ENCODE measurements at regions not wholly inside any gene's neighbourhood (a gene's known extent, or its start where the extent isn't known, plus 50 kb on each side); places are given as distances from the start of the nearest gene placed in this dataset.
A peak's percentile ranks its signal among the peaks of the same experiment; 100 is the strongest.

DNA sequence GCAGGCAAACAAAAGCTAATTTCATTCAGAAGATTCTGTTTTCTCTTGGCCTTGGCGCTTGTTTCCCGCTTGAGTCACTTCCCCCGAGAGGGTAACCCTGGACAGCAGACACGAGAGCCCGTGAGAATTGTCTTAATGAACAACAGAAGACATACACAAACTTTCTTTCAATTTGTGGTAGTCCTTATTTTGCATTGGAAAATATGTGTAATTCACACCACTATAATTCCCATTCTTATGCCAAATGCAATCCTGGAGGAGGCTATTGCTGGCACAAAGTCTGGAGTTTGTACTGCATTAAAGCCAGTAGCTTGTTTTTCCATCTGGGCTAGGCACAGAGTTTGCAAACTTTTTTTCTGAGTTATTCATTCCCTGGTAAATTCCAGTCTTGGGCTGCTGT is 109.8 kb upstream of the IVNS1ABP start:
- no peak overlapping the region for H3K27ac Mint-ChIP-seq
- H3K36me3 Mint-ChIP-seq = no peaks in the 10 kb centered on the region
- peaks cover 0 to 8% (median under 1%) of the 10 kb centered on the region in 8 donors for H3K9me3 Mint-ChIP-seq
- no peaks in the 10 kb centered on the region for H3K27me3 ChIP-seq (ENCODE audit: insufficient read depth, low read length)
- no peak overlapping the region for H3K27ac ChIP-seq (ENCODE audit: low read depth, low read length)
- intact Hi-C loops (cut with micrococcal nuclease) = no loop called here
- H3K4me3 ChIP-seq (ENCODE audit: low read length in 2 of 2) = no peak overlapping the region
- no peaks in the 10 kb centered on the region for H3K9me3 ChIP-seq (ENCODE audit: control insufficient read depth in 1 of 2, low read length in 2 of 2)
- POLR2A ChIA-PET (ENCODE audit: partially characterized antibody) = no interaction called here
- CTCF ChIA-PET (ENCODE audit: partially characterized antibody) = interaction anchor here (1.3 kb wide), 1 partner anchor 22 kb away, joined by 3 read pairs; no protein-coding TSS in a partner anchor
- H3K27me3 Mint-ChIP-seq = peaks cover 0 to 4% of the 10 kb centered on the region in 2 donors
- no peak for DNase-seq
- H3K36me3 ChIP-seq (ENCODE audit: insufficient read depth, low read length) = no peaks in the 10 kb centered on the region
- H3K4me1 ChIP-seq (ENCODE audit: insufficient read depth, low read length) = no peaks in the 10 kb centered on the region
- H3K4me3 Mint-ChIP-seq = no peak overlapping the region
- peaks cover 0 to under 1% (median 0%) of the 10 kb centered on the region in 4 donors for H3K4me1 Mint-ChIP-seq

DNA sequence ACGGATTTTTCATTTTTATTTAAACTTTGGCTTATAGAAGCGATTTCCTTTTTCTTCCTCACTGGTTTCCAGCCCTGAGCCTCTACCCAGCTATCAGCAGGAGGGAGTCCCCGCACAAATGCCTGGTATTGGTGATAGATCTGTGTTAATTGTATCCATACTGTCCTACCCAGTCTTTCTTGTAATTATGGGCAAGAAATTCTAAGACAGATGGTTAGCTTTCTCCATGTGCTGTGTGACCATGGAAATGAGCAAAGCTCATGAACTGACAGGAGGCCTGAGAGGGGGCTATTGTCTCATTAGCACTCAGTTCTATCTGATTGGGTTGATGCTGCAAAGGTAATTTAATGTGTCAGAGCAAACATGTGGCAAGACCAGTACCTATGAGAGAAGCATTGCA is 108.1 kb upstream of the IVNS1ABP start:
- DNase-seq = no peak
- Histone ChIP-seq H3K9me3 (ENCODE audit: control insufficient read depth in 1 of 2, low read length in 2 of 2) (no peaks in the 10 kb centered on the region), H3K27me3 (ENCODE audit: insufficient read depth, low read length) (no peaks in the 10 kb centered on the region), H3K4me1 (ENCODE audit: insufficient read depth, low read length) (peaks cover 15% of the 10 kb centered on the region), H3K27ac (ENCODE audit: low read depth, low read length) (no peak overlapping the region), H3K4me3 (ENCODE audit: low read length in 2 of 2) (no peak overlapping the region), H3K36me3 (ENCODE audit: insufficient read depth, low read length) (no peaks in the 10 kb centered on the region)
- Mint-ChIP-seq H3K4me3 (no peak overlapping the region), H3K9me3 (peaks cover 0 to 8% (median under 1%) of the 10 kb centered on the region in 8 donors), H3K4me1 (peaks cover 10 to 17% (median 12%) of the 10 kb centered on the region in 4 donors), H3K27ac (no peak overlapping the region), H3K36me3 (no peaks in the 10 kb centered on the region), H3K27me3 (peaks cover 0 to 4% of the 10 kb centered on the region in 2 donors)
- ChIA-PET CTCF (ENCODE audit: partially characterized antibody) (no interaction called here), POLR2A (ENCODE audit: partially characterized antibody) (no interaction called here)
- intact Hi-C loops (cut with micrococcal nuclease) = no loop called here

DNA sequence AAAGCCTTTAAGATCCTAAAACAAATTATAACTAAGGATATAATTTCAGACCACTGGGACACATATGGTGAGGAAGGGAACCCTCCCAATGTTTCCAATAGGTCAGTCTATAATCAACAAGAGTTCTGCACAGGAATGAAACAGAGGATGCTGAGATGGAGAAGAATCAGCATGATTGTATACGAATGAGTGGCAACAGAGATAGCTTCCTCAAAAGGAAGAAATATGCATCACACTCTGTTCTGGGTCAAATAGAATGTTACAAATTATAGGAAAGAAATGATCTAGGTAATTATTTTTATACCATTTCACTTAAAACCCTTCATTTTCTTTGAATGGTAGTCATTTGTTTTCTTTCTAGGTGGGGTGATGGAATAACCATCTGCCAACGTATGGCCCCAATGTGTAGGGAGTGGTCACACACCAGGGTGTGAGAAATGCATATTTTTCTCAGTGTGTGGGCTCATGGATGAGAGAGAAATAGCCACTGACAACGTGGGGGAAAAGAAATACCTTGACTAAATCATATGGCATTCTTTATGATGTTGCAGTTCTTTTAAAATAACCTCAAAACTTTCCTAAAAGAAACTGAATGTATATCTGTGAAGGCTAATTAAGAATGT is 104.6 kb upstream of the IVNS1ABP start:
- POLR2A ChIA-PET (ENCODE audit: partially characterized antibody) = interaction anchor here (0.9 to 1.7 kb wide), 2 partner anchors 104 to 145 kb away, joined by 3 to 8 read pairs; partner anchors contain the start of gene IVNS1ABP

DNA sequence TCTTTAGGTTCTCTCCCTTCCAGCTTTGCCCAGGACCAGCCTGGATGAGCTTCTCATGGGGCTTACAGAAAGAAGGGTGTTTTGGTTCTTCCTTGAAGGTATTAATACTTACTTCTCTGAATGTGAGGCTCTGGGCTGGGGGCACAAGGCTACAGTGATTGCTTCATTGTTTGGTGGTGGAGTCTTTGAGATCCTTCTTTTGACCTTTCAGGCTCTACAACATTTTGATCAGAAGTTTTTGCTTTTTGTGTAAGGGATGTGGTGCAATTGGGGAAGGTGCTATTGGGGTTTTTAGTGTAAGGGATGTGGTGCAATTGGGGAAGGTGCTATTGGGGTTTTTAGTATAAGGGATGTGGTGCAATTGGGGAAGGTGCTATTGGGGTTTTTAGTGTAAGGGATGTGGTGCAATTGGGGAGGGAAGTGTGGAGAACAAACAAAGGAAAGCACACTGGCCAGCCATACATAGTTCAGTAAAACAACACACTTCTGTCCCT is 103.6 kb upstream of the IVNS1ABP start:
- H3K36me3 Mint-ChIP-seq = no peaks in the 10 kb centered on the region
- H3K4me1 Mint-ChIP-seq = peaks cover 10 to 19% (median 13%) of the 10 kb centered on the region in 4 donors
- H3K27ac Mint-ChIP-seq = peak overlapping the region in 5 of 7 donors; percentile 19 to 85 (median 81)
- Histone ChIP-seq H3K4me1 (ENCODE audit: insufficient read depth, low read length) (peaks cover 20% of the 10 kb centered on the region), H3K27ac (ENCODE audit: low read depth, low read length) (no peak overlapping the region), H3K9me3 (ENCODE audit: control insufficient read depth in 1 of 2, low read length in 2 of 2) (no peaks in the 10 kb centered on the region), H3K4me3 (ENCODE audit: low read length in 2 of 2) (no peak overlapping the region), H3K27me3 (ENCODE audit: insufficient read depth, low read length) (no peaks in the 10 kb centered on the region), H3K36me3 (ENCODE audit: insufficient read depth, low read length) (no peaks in the 10 kb centered on the region)
- intact Hi-C loops (cut with micrococcal nuclease) = loop anchor here (5.0 kb wide), 1 partner anchor 103 kb away; the partner anchor contains the start of gene IVNS1ABP
- DNase-seq = peak; percentile 32 to 70 (median 42)
- ChIA-PET POLR2A (ENCODE audit: partially characterized antibody) (interaction anchor here (0.9 to 1.7 kb wide), 2 partner anchors 103 to 146 kb away, joined by 3 to 8 read pairs; partner anchors contain the start of gene IVNS1ABP), CTCF (ENCODE audit: partially characterized antibody) (no interaction called here)
- H3K9me3 Mint-ChIP-seq = peaks cover 0 to 2% (median 0%) of the 10 kb centered on the region in 8 donors
- no peaks in the 10 kb centered on the region for H3K27me3 Mint-ChIP-seq
- H3K4me3 Mint-ChIP-seq = peak overlapping the region in 6 of 8 donors; percentile 14 to 44 (median 36)

More for the DNA sequence above, 104.6 kb upstream of the IVNS1ABP start:
- peak overlapping the region in 4 of 7 donors; percentile 2 to 85 (median 48) for H3K27ac Mint-ChIP-seq
- Histone ChIP-seq H3K4me3 (ENCODE audit: low read length in 2 of 2) (no peak overlapping the region), H3K27me3 (ENCODE audit: insufficient read depth, low read length) (no peaks in the 10 kb centered on the region), H3K9me3 (ENCODE audit: control insufficient read depth in 1 of 2, low read length in 2 of 2) (no peaks in the 10 kb centered on the region), H3K27ac (ENCODE audit: low read depth, low read length) (no peak overlapping the region), H3K36me3 (ENCODE audit: insufficient read depth, low read length) (no peaks in the 10 kb centered on the region), H3K4me1 (ENCODE audit: insufficient read depth, low read length) (peaks cover 20% of the 10 kb centered on the region)
- H3K4me3 Mint-ChIP-seq = peak overlapping the region in 1 of 8 donors; percentile 37
- H3K36me3 Mint-ChIP-seq = no peaks in the 10 kb centered on the region
- peaks cover 0 to 2% (median 0%) of the 10 kb centered on the region in 8 donors for H3K9me3 Mint-ChIP-seq
- no peak for DNase-seq
- no peaks in the 10 kb centered on the region for H3K27me3 Mint-ChIP-seq
- H3K4me1 Mint-ChIP-seq = peaks cover 10 to 19% (median 13%) of the 10 kb centered on the region in 4 donors
- CTCF ChIA-PET (ENCODE audit: partially characterized antibody) = no interaction called here
- intact Hi-C loops (cut with micrococcal nuclease) = loop anchor here (5.0 kb wide), 1 partner anchor 104 kb away; the partner anchor contains the start of gene IVNS1ABP

DNA sequence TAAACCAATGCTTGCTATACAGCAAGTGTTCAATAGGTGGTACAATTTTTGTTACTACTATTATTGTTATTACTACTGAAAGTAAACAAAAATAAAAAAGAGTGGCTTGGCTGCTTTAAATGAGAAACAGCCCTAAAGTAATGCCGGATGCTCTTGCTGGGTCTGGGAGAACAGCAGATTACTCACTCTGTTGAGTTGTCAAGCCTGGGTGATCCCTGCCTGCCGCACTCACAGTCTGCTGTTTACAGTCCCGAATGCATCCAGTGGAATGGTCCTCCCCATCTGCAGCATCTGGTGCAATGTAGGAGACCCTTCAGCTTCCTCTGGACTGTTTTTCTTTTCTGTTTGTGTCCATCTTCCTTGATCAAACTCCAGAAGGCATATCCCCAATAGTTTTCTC is 102.7 kb upstream of the IVNS1ABP start:
- POLR2A ChIA-PET (ENCODE audit: partially characterized antibody) = no interaction called here
- H3K4me3 Mint-ChIP-seq = no peak overlapping the region

DNA sequence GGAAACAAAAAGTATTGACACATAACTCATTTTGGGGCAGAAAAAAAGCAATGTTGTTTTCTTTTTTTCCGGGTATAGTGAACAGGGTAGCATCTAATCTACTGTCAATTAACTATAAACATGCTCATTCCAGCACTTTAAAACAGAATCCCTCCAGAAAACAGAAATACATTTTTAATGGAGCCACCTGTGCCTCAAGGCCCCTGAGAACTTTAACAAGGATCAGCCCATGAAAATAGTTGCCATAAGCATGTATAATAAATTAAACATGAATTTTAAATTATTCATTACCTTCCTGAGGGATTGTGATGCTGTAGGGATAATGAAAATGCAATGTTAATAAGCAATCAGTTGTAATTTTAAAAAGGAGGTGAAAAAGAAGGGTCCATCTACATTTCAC is 101.4 kb upstream of the IVNS1ABP start:
- no peak for DNase-seq
- H3K27me3 Mint-ChIP-seq = no peaks in the 10 kb centered on the region
- ChIA-PET POLR2A (ENCODE audit: partially characterized antibody) (no interaction called here), CTCF (ENCODE audit: partially characterized antibody) (no interaction called here)
- no peaks in the 10 kb centered on the region for H3K27me3 ChIP-seq (ENCODE audit: insufficient read depth, low read length)
- no peak overlapping the region for H3K4me3 ChIP-seq (ENCODE audit: low read length in 2 of 2)
- H3K36me3 ChIP-seq (ENCODE audit: insufficient read depth, low read length) = no peaks in the 10 kb centered on the region
- no peaks in the 10 kb centered on the region for H3K9me3 Mint-ChIP-seq
- no peak overlapping the region for H3K4me3 Mint-ChIP-seq
- H3K4me1 ChIP-seq (ENCODE audit: insufficient read depth, low read length) = peaks cover 20% of the 10 kb centered on the region
- no peaks in the 10 kb centered on the region for H3K9me3 ChIP-seq (ENCODE audit: control insufficient read depth in 1 of 2, low read length in 2 of 2)
- peak overlapping the region in 1 of 7 donors; percentile 25 for H3K27ac Mint-ChIP-seq
- no peak overlapping the region for H3K27ac ChIP-seq (ENCODE audit: low read depth, low read length)
- peaks cover 10 to 19% (median 13%) of the 10 kb centered on the region in 4 donors for H3K4me1 Mint-ChIP-seq
- no peaks in the 10 kb centered on the region for H3K36me3 Mint-ChIP-seq
- intact Hi-C loops (cut with micrococcal nuclease) = no loop called here

More for the DNA sequence above, 102.7 kb upstream of the IVNS1ABP start:
- CTCF ChIA-PET (ENCODE audit: partially characterized antibody) = no interaction called here
- Mint-ChIP-seq H3K36me3 (no peaks in the 10 kb centered on the region), H3K9me3 (peaks cover 0 to under 1% (median 0%) of the 10 kb centered on the region in 8 donors), H3K27me3 (no peaks in the 10 kb centered on the region), H3K27ac (no peak overlapping the region), H3K4me1 (peaks cover 10 to 19% (median 13%) of the 10 kb centered on the region in 4 donors)
- Histone ChIP-seq H3K36me3 (ENCODE audit: insufficient read depth, low read length) (no peaks in the 10 kb centered on the region), H3K4me3 (ENCODE audit: low read length in 2 of 2) (no peak overlapping the region), H3K27me3 (ENCODE audit: insufficient read depth, low read length) (no peaks in the 10 kb centered on the region), H3K27ac (ENCODE audit: low read depth, low read length) (no peak overlapping the region), H3K9me3 (ENCODE audit: control insufficient read depth in 1 of 2, low read length in 2 of 2) (no peaks in the 10 kb centered on the region), H3K4me1 (ENCODE audit: insufficient read depth, low read length) (peaks cover 20% of the 10 kb centered on the region)
- intact Hi-C loops (cut with micrococcal nuclease) = loop anchor here (5.0 kb wide), 1 partner anchor 102 kb away; the partner anchor contains the start of gene IVNS1ABP
- no peak for DNase-seq

DNA sequence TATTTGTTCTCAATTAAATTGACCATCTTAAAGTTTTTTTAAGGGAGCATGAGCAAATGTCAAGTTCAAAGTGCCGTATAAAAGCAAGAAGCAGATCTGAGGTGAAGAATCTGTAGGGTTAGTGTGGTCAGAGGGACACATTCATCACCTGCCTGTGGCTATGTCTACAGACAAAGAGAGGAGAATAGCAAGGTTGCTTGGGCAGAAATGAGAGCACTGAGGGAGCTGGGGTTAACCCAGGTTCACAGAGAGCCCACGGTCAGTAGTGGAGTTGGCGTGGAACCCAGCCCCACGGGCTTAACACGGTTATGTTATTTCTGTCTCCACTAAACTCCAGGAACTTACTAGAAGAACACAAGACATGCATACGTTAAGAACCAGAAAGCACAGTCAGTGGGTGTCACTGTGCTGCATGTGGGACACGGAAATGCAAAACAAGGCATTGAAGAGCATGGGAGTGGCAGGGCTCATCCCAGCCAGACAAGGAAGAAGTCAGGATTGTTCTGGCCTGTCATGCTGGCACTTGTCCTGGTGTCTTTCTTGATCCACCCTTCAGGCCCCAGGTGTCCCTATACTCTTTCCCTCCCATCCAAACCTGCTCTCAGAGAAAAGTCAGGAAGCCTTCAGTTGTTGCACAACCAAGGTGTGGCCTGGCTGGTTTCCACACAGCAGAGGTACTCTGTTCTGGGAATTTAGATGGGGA is 95.5 kb upstream of the IVNS1ABP start:
- ChIA-PET CTCF (ENCODE audit: partially characterized antibody) (no interaction called here), POLR2A (ENCODE audit: partially characterized antibody) (no interaction called here)
- Histone ChIP-seq H3K4me3 (ENCODE audit: low read length in 2 of 2) (no peak overlapping the region), H3K27ac (ENCODE audit: low read depth, low read length) (no peak overlapping the region), H3K4me1 (ENCODE audit: insufficient read depth, low read length) (no peaks in the 10 kb centered on the region), H3K27me3 (ENCODE audit: insufficient read depth, low read length) (no peaks in the 10 kb centered on the region), H3K36me3 (ENCODE audit: insufficient read depth, low read length) (no peaks in the 10 kb centered on the region), H3K9me3 (ENCODE audit: control insufficient read depth in 1 of 2, low read length in 2 of 2) (no peaks in the 10 kb centered on the region)
- intact Hi-C loops (cut with micrococcal nuclease) = no loop called here
- no peak overlapping the region for H3K27ac Mint-ChIP-seq
- H3K27me3 Mint-ChIP-seq = peaks cover 1 to 4% of the 10 kb centered on the region in 2 donors
- DNase-seq = no peak
- peaks cover 0 to 4% (median 0%) of the 10 kb centered on the region in 8 donors for H3K9me3 Mint-ChIP-seq
- no peak overlapping the region for H3K4me3 Mint-ChIP-seq
- no peaks in the 10 kb centered on the region for H3K36me3 Mint-ChIP-seq
- peaks cover 0 to 2% (median 0%) of the 10 kb centered on the region in 4 donors for H3K4me1 Mint-ChIP-seq

Measured in CD4-positive, alpha-beta memory T cell (primary cell).